SK-N-SH (cell line): ENCODE measurements at regions not wholly inside any gene's neighbourhood (a gene's known extent, or its start where the extent isn't known, plus 50 kb on each side); places are given as distances from the start of the nearest gene placed in this dataset.

ENCODE experiments used
- CTCF ChIA-PET: fragments of 300-600, 350-600 bp; formaldehyde crosslinking; extraction: SDS; loops from one replicate; lab custom pipeline; 2021; lab: Yijun Ruan, JAX
- POLR2A ChIA-PET: fragments of 350-600 bp; sonication (Branson Sonifier 250); formaldehyde crosslinking; extraction: SDS; loops from one replicate; lab custom pipeline; 2020; ENCODE audit warnings: antibody characterized with exemption, inconsistent platforms; lab: Yijun Ruan, JAX
- DNase-seq: peaks from one replicate; pipeline ENCODE4 v3.0.0; 2012
- H2AFZ ChIP-seq: fragments of 200-600 bp; sonication (generic); 2 replicates; pipeline ENCODE4 v1.8.1; 2016; ENCODE audit warnings: antibody characterized with exemption, mild to moderate bottlenecking, low read depth
- H3F3A ChIP-seq: fragments of 200-600 bp; sonication (generic); replicated peaks from 2 replicates; pipeline ENCODE3; 2016; ENCODE audit warnings: antibody characterized with exemption, mild to moderate bottlenecking; ENCODE audit not compliant: insufficient read depth
- H3K27ac ChIP-seq, 2 experiments: fragments of 200-500 bp in 1 of 2; fragments of 200-600 bp in 1 of 2; sonication (Bioruptor generic) in 1 of 2; sonication (generic), shearing (Covaris generic) in 1 of 2; 2 replicates each; pipeline versions ENCODE4 v1.5.1 to v1.6.1; 2014 to 2016; ENCODE audit warnings: low read depth in 2 of 2, inconsistent platforms in 1 of 2, low read length in 1 of 2, mild to moderate bottlenecking in 1 of 2, mixed read lengths in 1 of 2
- H3K27me3 ChIP-seq: fragments of 200-600 bp; sonication (generic), shearing (Covaris generic); 2 replicates; pipeline ENCODE4 v1.6.1; 2016; ENCODE audit warnings: mixed run types; ENCODE audit not compliant: insufficient read depth
- H3K36me3 ChIP-seq, 2 experiments: fragments of 200-500 bp in 1 of 2; fragments of 200-600 bp in 1 of 2; sonication (Bioruptor generic) in 1 of 2; sonication (generic) in 1 of 2; replicated peaks in 1 of 2; 2 replicates each; pipeline versions ENCODE3 to v1.5.1; 2014 to 2016; ENCODE audit warnings: low read length in 1 of 2, mild to moderate bottlenecking in 1 of 2; ENCODE audit not compliant: insufficient read depth in 2 of 2, control insufficient read depth in 1 of 2
- H3K4me1 ChIP-seq, 2 experiments: fragments of 200-500 bp in 1 of 2; fragments of 200-600 bp in 1 of 2; sonication (Bioruptor generic) in 1 of 2; sonication (generic), shearing (Covaris generic) in 1 of 2; 2 replicates each; pipeline versions ENCODE4 v1.5.1 to v1.6.1; 2014 to 2016; ENCODE audit warnings: low read depth in 1 of 2, low read length in 1 of 2, mixed run types in 1 of 2; ENCODE audit not compliant: insufficient read depth in 2 of 2, control insufficient read depth in 1 of 2
- H3K4me2 ChIP-seq: fragments of 200-600 bp; sonication (generic), shearing (Covaris generic); 2 replicates; pipeline ENCODE4 v1.6.1; 2017; ENCODE audit warnings: mixed run types
- H3K4me3 ChIP-seq, 2 experiments: fragments of 200-500 bp in 1 of 2; fragments of 200-600 bp in 1 of 2; sonication (Bioruptor generic) in 1 of 2; sonication (generic), shearing (Covaris generic) in 1 of 2; 2 replicates each; pipeline versions ENCODE4 v1.5.1 to v1.8.1; 2014 to 2016; ENCODE audit warnings: low read depth in 2 of 2, inconsistent platforms in 1 of 2, low read length in 1 of 2, mild to moderate bottlenecking in 1 of 2, mixed read lengths in 1 of 2, moderate library complexity in 1 of 2
- H3K79me2 ChIP-seq: fragments of 200-600 bp; sonication (generic); 2 replicates; pipeline ENCODE4 v1.8.1; 2017; ENCODE audit warnings: mild to moderate bottlenecking; ENCODE audit not compliant: insufficient read depth
- H3K9ac ChIP-seq: fragments of 200-600 bp; sonication (generic); 2 replicates; pipeline ENCODE4 v1.6.1; 2017; ENCODE audit warnings: mixed run types
- H3K9me2 ChIP-seq: fragments of 200-600 bp; sonication (generic); 2 replicates; pipeline ENCODE4 v1.6.1; 2017; ENCODE audit warnings: mixed run types
- H3K9me3 ChIP-seq: fragments of 200-600 bp; sonication (generic); 2 replicates; pipeline ENCODE4 v1.6.1; 2017; ENCODE audit warnings: mixed run types, mild to moderate bottlenecking, moderate library complexity
- H4K20me1 ChIP-seq: fragments of 200-600 bp; sonication (generic); 2 replicates; pipeline ENCODE4 v1.6.1; 2017; ENCODE audit warnings: mild to moderate bottlenecking, mixed run types; ENCODE audit not compliant: insufficient read depth
- CTCF ChIP-seq: fragments of 200-600 bp; sonication (generic); IDR thresholded peaks from 2 replicates; pipeline ENCODE4 v1.6.1; 2017; ENCODE audit warnings: antibody characterized with exemption, mild to moderate bottlenecking, moderate library complexity
- EZH2phosphoT487 ChIP-seq: fragments of 200-600 bp; sonication (generic); IDR thresholded peaks from 2 replicates; pipeline ENCODE4 v1.6.1; 2017; ENCODE audit warnings: low read depth, mixed run types, mild to moderate bottlenecking, antibody characterized with exemption, moderate library complexity, borderline replicate concordance
- FOXJ3 ChIP-seq: sonication (generic); formaldehyde crosslinking; IDR thresholded peaks from 2 replicates; pipeline ENCODE4 v1.5.1; 2020; ENCODE audit warnings: mild to moderate bottlenecking, missing genetic modification reagents
- GATA2 ChIP-seq: sonication (generic); formaldehyde crosslinking; IDR thresholded peaks from 2 replicates; pipeline ENCODE4 v1.5.0; 2020; ENCODE audit warnings: mild to moderate bottlenecking, missing genetic modification reagents
- IRF3 ChIP-seq: fragments of 150-350 bp; IDR thresholded peaks from 2 replicates; pipeline ENCODE4 v1.6.1; 2016; ENCODE audit warnings: mild to moderate bottlenecking, low read depth, low read length
- REST ChIP-seq: IDR thresholded peaks from 2 replicates; pipeline ENCODE4 v1.6.1; 2012; ENCODE audit warnings: mild to moderate bottlenecking, low read depth, low read length, moderate library complexity
- RFX5 ChIP-seq: IDR thresholded peaks from 2 replicates; pipeline ENCODE4 v1.6.1; 2012; ENCODE audit warnings: mild to moderate bottlenecking, improper control_type of control experiment, low read length
- RXRA ChIP-seq: IDR thresholded peaks from 2 replicates; pipeline ENCODE4 v1.4.0; 2012; ENCODE audit warnings: low read depth, mild to moderate bottlenecking, borderline replicate concordance
- SIN3A ChIP-seq: IDR thresholded peaks from 2 replicates; pipeline ENCODE4 v1.6.1; 2012; ENCODE audit warnings: low read depth, mild to moderate bottlenecking, low read length, moderate library complexity, borderline replicate concordance
- SMC3 ChIP-seq: IDR thresholded peaks from 2 replicates; pipeline ENCODE4 v1.6.1; 2012; ENCODE audit warnings: low read depth, low read length, improper control_type of control experiment
- TAF1 ChIP-seq: IDR thresholded peaks from 2 replicates; pipeline ENCODE4 v1.6.1; 2012; ENCODE audit warnings: low read depth, mild to moderate bottlenecking, low read length, moderate library complexity, borderline replicate concordance
- TCF12 ChIP-seq: IDR thresholded peaks from 2 replicates; pipeline ENCODE4 v1.4.0; 2012
- USF1 ChIP-seq: IDR thresholded peaks from 2 replicates; pipeline ENCODE4 v1.4.0; 2012; ENCODE audit warnings: low read depth, borderline replicate concordance
- USF2 ChIP-seq: fragments of 150-350 bp; IDR thresholded peaks from 2 replicates; pipeline ENCODE4 v1.6.1; 2017; ENCODE audit warnings: antibody characterized with exemption, low read length, low read depth, borderline replicate concordance
- WGBS: methylation state at CpG from one replicate; pipeline ENCODE4 v1.1.6; 2017; ENCODE audit warnings: low lambda C conversion rate; 5-methylcytosine and 5-hydroxymethylcytosine counted together

- TF ChIP-seq USF2, result no peak
- TF ChIP-seq SMC3, result no peak
- no peak for TF ChIP-seq RFX5
- TF ChIP-seq IRF3, result no peak
These were observed 204.0 kb downstream of the BAMBI start (continued) for GRCh38 chr10:28881171-28881882.

- H4K20me1 ChIP-seq, result no peaks in the 10 kb centered on the region
- no peaks in the 10 kb centered on the region for H3K9me3 ChIP-seq
- no peak overlapping the region for H3K4me3 ChIP-seq
- DNase-seq, result no peak
- no peaks in the 10 kb centered on the region; a peak in 2 of 4 replicates for H3K4me1 ChIP-seq
- ChIA-PET POLR2A (no interaction called here), CTCF (no interaction called here)
- H3K9me2 ChIP-seq, result no peaks in the 10 kb centered on the region
- peak overlapping the region; percentile 18; the same call in 1 of the 2 replicates for H2AFZ ChIP-seq
- H3K27me3 ChIP-seq, result no peaks in the 10 kb centered on the region
- no peaks in the 10 kb centered on the region for H3K79me2 ChIP-seq
- no peak overlapping the region for H3K4me2 ChIP-seq
- 73% methylated on average over 8 of the region's 8 CpGs for WGBS
- TF ChIP-seq CTCF (no peak), EZH2phosphoT487 (no peak), TAF1 (no peak), GATA2 (CRISPR knock-in tag) (no peak), SIN3A (no peak), FOXJ3 (CRISPR knock-in tag) (no peak), RXRA (no peak), TCF12 (no peak), USF1 (no peak), REST (no peak)
- H3K36me3 ChIP-seq, result no peaks in the 10 kb centered on the region
- H3K9ac ChIP-seq, result no peak overlapping the region
- H3K27ac ChIP-seq, result no peak overlapping the region
- H3F3A ChIP-seq, result no peaks in the 10 kb centered on the region
These were observed 206.6 kb downstream of the BAMBI start for GRCh38 chr10:28883741-28884423.
